Thoracic aorta (tissue), 2 donors: ENCODE measurements at regions not wholly inside any gene's neighbourhood (a gene's known extent, or its start where the extent isn't known, plus 50 kb on each side); places are given as distances from the start of the nearest gene placed in this dataset.

Source experiments
- ATAC-seq: fragments of 150-250 bp; one replicate; pipeline ENCODE4 v1.8.0; 2017; ENCODE audit warnings: low read depth; ENCODE audit not compliant: insufficient number of reproducible peaks, low FRiP score
- DNase-seq: peaks from one replicate; pipeline ENCODE4 v3.0.0-alpha.2; 2020; ENCODE audit warnings: low spot score
- H3K27ac ChIP-seq, 2 donors: fragments of 200-600 bp; sonication (generic); 1 replicate in 1 of 2; 2 replicates in 1 of 2; pipeline ENCODE4 v1.5.1; 2016; ENCODE audit warnings: mild to moderate bottlenecking in 2 of 2, moderate library complexity in 2 of 2
- H3K27me3 ChIP-seq: fragments of 200-600 bp; sonication (generic); replicated peaks from 2 replicates; pipeline ENCODE4 v1.6.0; 2016; ENCODE audit warnings: mild to moderate bottlenecking; ENCODE audit not compliant: insufficient read depth
- H3K36me3 ChIP-seq: fragments of 200-600 bp; sonication (generic); one replicate; pipeline ENCODE4 v1.5.1; 2016
- H3K4me1 ChIP-seq, 2 donors: fragments of 200-600 bp; sonication (generic); 1 replicate in 1 of 2; 2 replicates in 1 of 2; pipeline versions ENCODE4 v1.5.1 to v1.6.0; 2016; ENCODE audit warnings: low read depth in 2 of 2, mild to moderate bottlenecking in 1 of 2; ENCODE audit not compliant: control insufficient read depth in 1 of 2
- H3K4me3 ChIP-seq: fragments of 200-600 bp; sonication (generic); 2 replicates; pipeline ENCODE4 v1.5.1; 2016; ENCODE audit warnings: mild to moderate bottlenecking
- H3K9me3 ChIP-seq: fragments of 200-600 bp; sonication (generic); 2 replicates; pipeline ENCODE4 v1.5.1; 2016
- TF ChIP-seq, protein P1 (sequence below): fragments of 200-600 bp; sonication (generic); IDR thresholded peaks from one replicate; pipeline ENCODE4 v1.5.1; 2019; ENCODE audit warnings: antibody characterized with exemption

DNA sequence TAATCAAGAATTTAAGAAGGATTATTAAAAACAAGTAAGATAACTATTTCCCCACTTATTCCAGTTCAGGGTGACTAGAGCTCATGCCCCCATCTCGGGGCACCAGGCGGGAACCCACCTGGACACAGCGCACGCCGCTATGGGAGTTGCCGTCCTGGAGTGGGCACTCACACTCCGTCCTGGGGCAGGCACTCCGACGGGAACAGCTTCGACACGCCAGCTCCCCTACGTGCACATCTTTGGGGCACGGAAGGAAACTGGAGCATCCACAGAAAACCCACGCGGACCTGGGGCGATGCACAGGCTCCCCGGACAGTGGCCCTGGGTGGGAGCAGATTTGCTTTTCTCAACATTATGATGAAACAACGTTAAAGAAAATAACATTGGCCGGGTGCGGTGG lies 52.0 kb upstream of the GATA5 start:
- ATAC-seq: no peak
- H3K27me3 ChIP-seq: no peaks in the 10 kb centered on the region

DNA sequence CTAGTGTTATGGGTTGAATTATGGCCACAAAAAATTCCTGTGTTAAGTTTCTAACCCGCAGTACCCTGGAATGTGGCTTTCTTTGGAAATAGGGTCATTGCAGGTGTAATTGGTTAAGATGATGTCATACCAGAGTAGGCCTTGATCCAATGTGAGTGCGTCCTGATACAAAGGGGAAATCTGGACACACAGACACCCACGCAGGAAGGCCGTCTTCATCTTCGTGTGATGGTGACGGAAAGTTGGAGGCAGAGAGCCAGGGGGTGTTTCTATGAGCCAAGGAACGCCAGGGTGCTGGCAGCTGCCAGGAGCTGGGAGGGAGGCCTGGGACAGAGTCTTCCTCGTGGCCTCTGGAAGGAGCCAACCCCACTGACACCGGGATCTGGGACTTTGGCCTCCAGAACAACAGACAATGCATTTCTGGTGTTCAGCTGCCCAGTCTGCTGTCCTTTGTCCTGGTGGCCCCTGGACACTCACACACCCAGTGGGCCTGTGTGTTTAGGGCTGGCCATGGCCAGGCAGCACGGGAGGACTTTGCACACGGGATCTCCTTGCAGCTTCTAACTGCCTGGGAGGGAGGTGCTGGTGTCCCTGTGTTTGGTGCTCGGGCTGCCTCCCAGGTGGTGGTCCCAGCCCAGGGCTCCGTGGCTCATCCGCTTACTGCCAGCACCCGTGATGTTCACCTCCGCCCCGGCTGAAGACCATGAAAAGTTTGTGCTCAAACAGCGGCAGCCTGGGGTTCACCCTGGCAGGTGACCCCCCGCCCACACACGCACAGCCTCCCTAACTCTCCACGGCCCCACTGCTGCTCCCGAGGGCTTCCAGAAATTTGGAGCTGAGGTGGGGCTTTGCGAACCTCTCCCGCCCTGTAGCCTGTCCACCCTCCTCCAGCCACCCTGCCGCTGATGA lies 53.4 kb upstream of the GATA5 start:
- no peaks in the 10 kb centered on the region for H3K4me1 ChIP-seq
- H3K9me3 ChIP-seq: no peaks in the 10 kb centered on the region
- no peak for DNase-seq
- no peak for ATAC-seq
- no peaks in the 10 kb centered on the region for H3K27me3 ChIP-seq
- no peak overlapping the region for H3K27ac ChIP-seq
- H3K4me3 ChIP-seq: no peak overlapping the region
- TF ChIP-seq, protein P1, sequence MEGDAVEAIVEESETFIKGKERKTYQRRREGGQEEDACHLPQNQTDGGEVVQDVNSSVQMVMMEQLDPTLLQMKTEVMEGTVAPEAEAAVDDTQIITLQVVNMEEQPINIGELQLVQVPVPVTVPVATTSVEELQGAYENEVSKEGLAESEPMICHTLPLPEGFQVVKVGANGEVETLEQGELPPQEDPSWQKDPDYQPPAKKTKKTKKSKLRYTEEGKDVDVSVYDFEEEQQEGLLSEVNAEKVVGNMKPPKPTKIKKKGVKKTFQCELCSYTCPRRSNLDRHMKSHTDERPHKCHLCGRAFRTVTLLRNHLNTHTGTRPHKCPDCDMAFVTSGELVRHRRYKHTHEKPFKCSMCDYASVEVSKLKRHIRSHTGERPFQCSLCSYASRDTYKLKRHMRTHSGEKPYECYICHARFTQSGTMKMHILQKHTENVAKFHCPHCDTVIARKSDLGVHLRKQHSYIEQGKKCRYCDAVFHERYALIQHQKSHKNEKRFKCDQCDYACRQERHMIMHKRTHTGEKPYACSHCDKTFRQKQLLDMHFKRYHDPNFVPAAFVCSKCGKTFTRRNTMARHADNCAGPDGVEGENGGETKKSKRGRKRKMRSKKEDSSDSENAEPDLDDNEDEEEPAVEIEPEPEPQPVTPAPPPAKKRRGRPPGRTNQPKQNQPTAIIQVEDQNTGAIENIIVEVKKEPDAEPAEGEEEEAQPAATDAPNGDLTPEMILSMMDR: no peak
- no peaks in the 10 kb centered on the region for H3K36me3 ChIP-seq

More for the DNA sequence above, 52.0 kb upstream of the GATA5 start:
- H3K4me1 ChIP-seq: no peaks in the 10 kb centered on the region
- H3K36me3 ChIP-seq: no peaks in the 10 kb centered on the region
- TF ChIP-seq, protein P1: no peak
- no peak for DNase-seq
- no peak overlapping the region for H3K27ac ChIP-seq
- no peaks in the 10 kb centered on the region for H3K9me3 ChIP-seq
- H3K4me3 ChIP-seq: no peak overlapping the region

DNA sequence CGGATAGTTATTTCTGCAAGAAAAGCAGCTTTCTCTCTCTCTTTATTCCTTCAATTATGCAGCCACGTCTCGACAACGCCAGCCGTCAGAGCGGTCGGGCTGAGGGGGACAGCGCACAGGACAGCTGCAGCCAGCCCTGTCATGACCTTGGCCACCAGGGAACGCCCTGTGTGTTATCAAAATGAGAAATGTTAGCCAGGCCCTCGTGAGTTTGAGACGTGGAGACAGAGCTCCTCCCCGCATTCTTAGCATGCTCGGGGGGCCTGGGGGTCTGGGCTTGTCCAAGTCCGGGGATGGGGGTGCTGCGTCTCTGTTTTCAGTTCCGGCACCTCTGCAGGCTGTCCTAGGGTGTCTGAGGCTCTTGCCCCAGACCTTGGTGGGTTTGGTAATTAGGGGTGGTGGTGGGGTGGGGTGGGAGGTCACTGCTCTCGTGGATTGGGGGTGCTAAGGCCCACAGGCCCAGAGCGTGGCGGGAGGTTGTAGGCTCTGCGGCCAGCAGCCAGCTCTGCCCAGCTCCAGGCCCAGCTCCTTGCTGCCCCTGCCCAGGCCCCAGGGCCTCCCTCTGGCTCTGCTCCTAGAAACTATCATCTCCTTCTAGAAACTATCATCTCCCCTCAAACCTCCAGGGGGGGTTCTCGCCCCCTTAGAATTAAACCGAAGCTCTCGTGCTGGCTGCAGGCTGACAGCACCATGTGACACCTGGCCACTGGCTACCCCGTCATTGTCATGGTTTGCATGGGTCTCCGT lies 54.3 kb upstream of the GATA5 start:
- Histone ChIP-seq H3K27ac (no peak overlapping the region), H3K27me3 (no peaks in the 10 kb centered on the region), H3K36me3 (no peaks in the 10 kb centered on the region), H3K4me1 (no peaks in the 10 kb centered on the region), H3K9me3 (no peaks in the 10 kb centered on the region), H3K4me3 (no peak overlapping the region)
- no peak for ATAC-seq
- DNase-seq: no peak
- TF ChIP-seq, protein P1: no peak

DNA sequence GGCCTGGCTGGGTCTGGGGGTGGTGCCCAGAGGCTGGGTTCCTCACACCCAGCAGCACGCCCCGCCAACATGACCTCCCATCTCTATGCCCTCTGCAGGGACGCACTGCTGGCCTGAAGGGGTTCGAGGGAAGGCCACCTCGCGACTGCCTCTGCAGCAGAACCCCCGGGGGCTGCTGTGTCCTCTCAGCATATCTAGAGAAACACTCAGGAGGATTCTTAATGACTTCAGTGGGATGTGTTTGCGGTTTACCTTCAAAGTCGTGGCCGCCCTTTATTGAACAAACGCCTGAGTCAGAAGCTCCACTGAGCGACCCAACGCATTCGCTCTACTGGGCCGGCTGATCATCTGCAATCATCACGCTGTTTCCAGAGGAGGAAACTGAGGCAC lies 54.8 kb upstream of the GATA5 start:
- no peak for DNase-seq
- Histone ChIP-seq H3K4me3 (no peak overlapping the region), H3K4me1 (no peaks in the 10 kb centered on the region), H3K27me3 (no peaks in the 10 kb centered on the region), H3K36me3 (no peaks in the 10 kb centered on the region), H3K27ac (no peak overlapping the region), H3K9me3 (no peaks in the 10 kb centered on the region)
- ATAC-seq: no peak
- TF ChIP-seq, protein P1: no peak
